Tibial nerve (tissue), 4 donors: ENCODE measurements at regions not wholly inside any gene's neighbourhood (a gene's known extent, or its start where the extent isn't known, plus 50 kb on each side); places are given as distances from the start of the nearest gene placed in this dataset.

Experiments used
- EP300 ChIP-seq, 2 donors: sonication (generic); formaldehyde crosslinking; IDR thresholded peaks; one replicate each; pipeline ENCODE4 v1.6.1; 2017; ENCODE audit warnings: antibody characterized with exemption in 2 of 2, mild to moderate bottlenecking in 1 of 2
- TF ChIP-seq, protein P1 (sequence below), 5 experiments: fragments of 200-600 bp in 3 of 5; fragments of 450-650 bp in 2 of 5; sonication (generic) in 3 of 5; IDR thresholded peaks; one replicate each; pipeline ENCODE4 v1.5.1; 2016 to 2019; ENCODE audit warnings: antibody characterized with exemption in 5 of 5, mild to moderate bottlenecking in 3 of 5, moderate library complexity in 2 of 5

DNA sequence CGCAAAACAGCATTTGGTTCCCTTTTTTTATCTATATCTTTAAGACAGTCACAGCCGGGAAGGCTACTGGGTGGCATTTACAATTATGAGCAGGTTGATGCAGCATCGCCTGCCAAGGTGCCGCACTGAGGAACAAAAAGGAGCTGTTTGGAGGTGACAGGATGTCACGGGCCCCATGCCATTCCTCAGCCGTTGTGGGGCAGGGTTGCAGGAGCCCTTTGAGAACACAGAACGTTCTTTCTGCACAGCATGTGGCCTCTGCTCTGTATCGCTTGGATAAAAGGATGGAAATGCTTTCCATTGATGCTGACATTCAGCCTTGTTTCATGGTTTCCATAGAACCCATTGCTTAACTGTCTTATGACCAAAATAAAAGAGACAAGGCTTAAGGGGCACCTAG, 141.9 kb upstream of the CDH5 start:
- TF ChIP-seq, protein P1, sequence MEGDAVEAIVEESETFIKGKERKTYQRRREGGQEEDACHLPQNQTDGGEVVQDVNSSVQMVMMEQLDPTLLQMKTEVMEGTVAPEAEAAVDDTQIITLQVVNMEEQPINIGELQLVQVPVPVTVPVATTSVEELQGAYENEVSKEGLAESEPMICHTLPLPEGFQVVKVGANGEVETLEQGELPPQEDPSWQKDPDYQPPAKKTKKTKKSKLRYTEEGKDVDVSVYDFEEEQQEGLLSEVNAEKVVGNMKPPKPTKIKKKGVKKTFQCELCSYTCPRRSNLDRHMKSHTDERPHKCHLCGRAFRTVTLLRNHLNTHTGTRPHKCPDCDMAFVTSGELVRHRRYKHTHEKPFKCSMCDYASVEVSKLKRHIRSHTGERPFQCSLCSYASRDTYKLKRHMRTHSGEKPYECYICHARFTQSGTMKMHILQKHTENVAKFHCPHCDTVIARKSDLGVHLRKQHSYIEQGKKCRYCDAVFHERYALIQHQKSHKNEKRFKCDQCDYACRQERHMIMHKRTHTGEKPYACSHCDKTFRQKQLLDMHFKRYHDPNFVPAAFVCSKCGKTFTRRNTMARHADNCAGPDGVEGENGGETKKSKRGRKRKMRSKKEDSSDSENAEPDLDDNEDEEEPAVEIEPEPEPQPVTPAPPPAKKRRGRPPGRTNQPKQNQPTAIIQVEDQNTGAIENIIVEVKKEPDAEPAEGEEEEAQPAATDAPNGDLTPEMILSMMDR (IDR thresholded peaks at IDR 0.05): no peak
- TF ChIP-seq EP300 (IDR thresholded peaks at IDR 0.05): no peak
